KMS-11 (cell line): ENCODE measurements at regions not wholly inside any gene's neighbourhood (a gene's known extent, or its start where the extent isn't known, plus 50 kb on each side); places are given as distances from the start of the nearest gene placed in this dataset.

Source experiments
- H2AFZ ChIP-seq: fragments of 200-600 bp; sonication (generic); 2 replicates; pipeline ENCODE4 v1.6.1; 2016; ENCODE audit warnings: antibody characterized with exemption, mixed run types, low read depth
- H3K27ac ChIP-seq: fragments of 200-600 bp; sonication (generic); 2 replicates; pipeline ENCODE4 v1.6.1; 2016; ENCODE audit warnings: mild to moderate bottlenecking, mixed run types
- H3K27me3 ChIP-seq: fragments of 200-600 bp; sonication (generic); 2 replicates; pipeline ENCODE4 v1.6.1; 2017; ENCODE audit warnings: mild to moderate bottlenecking, low read depth, mixed run types, moderate library complexity; ENCODE audit not compliant: insufficient read depth
- H3K36me3 ChIP-seq: fragments of 200-600 bp; sonication (generic); 2 replicates; pipeline ENCODE4 v1.6.1; 2017; ENCODE audit warnings: mild to moderate bottlenecking, mixed run types; ENCODE audit not compliant: insufficient read depth
- H3K4me1 ChIP-seq: fragments of 200-600 bp; sonication (generic); 2 replicates; pipeline ENCODE4 v1.6.1; 2016; ENCODE audit warnings: mild to moderate bottlenecking, low read depth, mixed run types; ENCODE audit not compliant: poor library complexity, severe bottlenecking
- H3K4me2 ChIP-seq: fragments of 200-600 bp; sonication (generic); 2 replicates; pipeline ENCODE4 v1.7.0; 2016; ENCODE audit warnings: mild to moderate bottlenecking, mixed run types
- H3K4me3 ChIP-seq: fragments of 200-600 bp; sonication (generic); IDR thresholded peaks from 2 replicates; pipeline ENCODE4 v1.6.1; 2017; ENCODE audit warnings: low read depth, low read length, mixed read lengths; ENCODE audit not compliant: insufficient read depth
- H3K79me2 ChIP-seq: fragments of 200-600 bp; sonication (generic); 2 replicates; pipeline ENCODE4 v1.6.1; 2016; ENCODE audit warnings: low read depth, mixed run types; ENCODE audit not compliant: insufficient read depth
- H3K9ac ChIP-seq: fragments of 200-600 bp; sonication (generic); 2 replicates; pipeline ENCODE4 v1.6.1; 2016; ENCODE audit warnings: mild to moderate bottlenecking, mixed run types
- H4K20me1 ChIP-seq: fragments of 200-600 bp; sonication (generic); 2 replicates; pipeline ENCODE4 v1.6.1; 2016; ENCODE audit warnings: mild to moderate bottlenecking, mixed run types; ENCODE audit not compliant: insufficient read depth
- TF ChIP-seq, protein P1 (sequence below): fragments of 200-600 bp; sonication (generic); conservative IDR thresholded peaks from 2 replicates; pipeline ENCODE4 v1.6.1; 2017; ENCODE audit warnings: low read depth, mild to moderate bottlenecking, antibody characterized with exemption, low read length, moderate library complexity, mixed read lengths

GRCh38 chr10:129371541-129371940 is 95.5 kb upstream of the MGMT start:
- Histone ChIP-seq H2AFZ (no peak overlapping the region), H3K27ac (no peak overlapping the region), H3K79me2 (no peaks in the 10 kb centered on the region), H3K36me3 (no peaks in the 10 kb centered on the region), H3K27me3 (no peaks in the 10 kb centered on the region), H3K9ac (no peak overlapping the region), H3K4me1 (no peaks in the 10 kb centered on the region), H3K4me3 (no peak overlapping the region), H4K20me1 (no peaks in the 10 kb centered on the region), H3K4me2 (no peak overlapping the region)
- TF ChIP-seq, protein P1, sequence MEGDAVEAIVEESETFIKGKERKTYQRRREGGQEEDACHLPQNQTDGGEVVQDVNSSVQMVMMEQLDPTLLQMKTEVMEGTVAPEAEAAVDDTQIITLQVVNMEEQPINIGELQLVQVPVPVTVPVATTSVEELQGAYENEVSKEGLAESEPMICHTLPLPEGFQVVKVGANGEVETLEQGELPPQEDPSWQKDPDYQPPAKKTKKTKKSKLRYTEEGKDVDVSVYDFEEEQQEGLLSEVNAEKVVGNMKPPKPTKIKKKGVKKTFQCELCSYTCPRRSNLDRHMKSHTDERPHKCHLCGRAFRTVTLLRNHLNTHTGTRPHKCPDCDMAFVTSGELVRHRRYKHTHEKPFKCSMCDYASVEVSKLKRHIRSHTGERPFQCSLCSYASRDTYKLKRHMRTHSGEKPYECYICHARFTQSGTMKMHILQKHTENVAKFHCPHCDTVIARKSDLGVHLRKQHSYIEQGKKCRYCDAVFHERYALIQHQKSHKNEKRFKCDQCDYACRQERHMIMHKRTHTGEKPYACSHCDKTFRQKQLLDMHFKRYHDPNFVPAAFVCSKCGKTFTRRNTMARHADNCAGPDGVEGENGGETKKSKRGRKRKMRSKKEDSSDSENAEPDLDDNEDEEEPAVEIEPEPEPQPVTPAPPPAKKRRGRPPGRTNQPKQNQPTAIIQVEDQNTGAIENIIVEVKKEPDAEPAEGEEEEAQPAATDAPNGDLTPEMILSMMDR: no peak

DNA sequence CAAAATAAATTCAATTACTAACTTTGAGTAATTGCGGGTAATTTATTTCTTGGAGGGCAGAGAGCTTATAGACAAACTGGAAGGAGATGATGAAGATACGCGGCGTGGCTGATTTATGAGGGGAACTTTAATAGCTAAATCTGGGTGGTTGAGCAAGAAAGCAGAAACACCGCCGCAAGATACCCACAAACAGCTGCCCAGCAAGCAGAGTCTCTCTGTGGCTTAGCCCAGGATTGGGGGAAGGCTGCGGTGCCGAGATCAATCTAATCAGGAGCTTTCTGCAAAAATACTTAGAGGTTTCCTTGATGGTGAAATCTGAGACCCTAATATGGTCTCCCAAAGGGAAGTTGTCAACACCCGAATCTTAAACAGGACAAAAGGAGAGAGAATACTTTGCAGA is 94.9 kb upstream of the MGMT start:
- no peak overlapping the region for H3K9ac ChIP-seq
- H3K27ac ChIP-seq: no peak overlapping the region
- H3K4me1 ChIP-seq: no peaks in the 10 kb centered on the region
- H3K27me3 ChIP-seq: no peaks in the 10 kb centered on the region
- no peak overlapping the region for H3K4me2 ChIP-seq
- TF ChIP-seq, protein P1: no peak
- no peaks in the 10 kb centered on the region for H3K79me2 ChIP-seq
- H4K20me1 ChIP-seq: no peaks in the 10 kb centered on the region
- no peak overlapping the region for H3K4me3 ChIP-seq
- H2AFZ ChIP-seq: no peak overlapping the region
- no peaks in the 10 kb centered on the region for H3K36me3 ChIP-seq

DNA sequence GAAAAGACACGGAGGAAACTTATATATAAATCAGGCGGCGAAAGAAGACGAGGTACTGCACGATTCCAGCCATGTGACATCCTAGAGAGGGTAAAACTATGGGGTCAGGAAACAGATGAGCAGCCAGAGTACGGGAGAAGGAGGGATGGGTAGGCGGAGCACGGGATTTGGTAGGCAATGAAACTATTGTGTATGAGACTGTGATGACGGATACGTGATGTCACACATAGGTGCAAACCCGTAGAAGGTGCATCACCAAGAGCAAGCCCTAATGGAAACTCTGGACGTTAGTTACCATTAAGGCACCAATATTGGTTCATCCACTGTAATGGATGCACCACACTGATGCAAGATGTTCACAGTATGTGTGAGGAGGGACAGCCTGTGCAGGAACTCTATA is 93.8 kb upstream of the MGMT start:
- no peaks in the 10 kb centered on the region for H4K20me1 ChIP-seq
- TF ChIP-seq, protein P1: no peak
- no peak overlapping the region for H3K27ac ChIP-seq
- no peaks in the 10 kb centered on the region for H3K27me3 ChIP-seq
- H3K4me3 ChIP-seq: no peak overlapping the region
- H3K9ac ChIP-seq: no peak overlapping the region
- no peak overlapping the region for H2AFZ ChIP-seq
- no peaks in the 10 kb centered on the region for H3K79me2 ChIP-seq
- no peak overlapping the region for H3K4me2 ChIP-seq
- H3K36me3 ChIP-seq: no peaks in the 10 kb centered on the region
- H3K4me1 ChIP-seq: no peaks in the 10 kb centered on the region

- Histone ChIP-seq H3K4me1 (no peaks in the 10 kb centered on the region), H3K9ac (no peak overlapping the region), H4K20me1 (no peaks in the 10 kb centered on the region), H3K4me2 (no peak overlapping the region), H3K79me2 (no peaks in the 10 kb centered on the region), H3K36me3 (no peaks in the 10 kb centered on the region), H3K4me3 (no peak overlapping the region), H3K27ac (no peak overlapping the region), H3K27me3 (no peaks in the 10 kb centered on the region), H2AFZ (no peak overlapping the region)
- TF ChIP-seq, protein P1: no peak
Measured at GRCh38 chr10:129373718-129374117, 93.3 kb upstream of the MGMT start.
